Ammon's horn (tissue), 1 donor: ENCODE measurements at regions not wholly inside any gene's neighbourhood (a gene's known extent, or its start where the extent isn't known, plus 50 kb on each side); places are given as distances from the start of the nearest gene placed in this dataset.
"Not testable (repeated sequence)": the region's sequence is repeated elsewhere in the genome, so short reads cannot be mapped to it uniquely, and the experiment has no call there.

Experiments
- DNase-seq: peaks from one replicate; pipeline ENCODE4 v3.0.0-alpha.2; 2016; ENCODE audit warnings: low spot score

GRCh38 chr11:122441666-122442035 lies 213.9 kb upstream of the UBASH3B start:
- DNase-seq: peak; percentile 33

- peak; percentile 59 for DNase-seq
Measured at GRCh38 chr11:122440811-122441665, 214.5 kb upstream of the UBASH3B start.

GRCh38 chr11:122439866-122440810 lies 215.4 kb upstream of the UBASH3B start:
- DNase-seq: peak; percentile 56

- no peak for DNase-seq
Measured at GRCh38 chr11:122436188-122436555, 219.3 kb upstream of the UBASH3B start.

- DNase-seq: no peak
Measured at GRCh38 chr11:122435540-122436187, 219.9 kb upstream of the UBASH3B start.

- DNase-seq: no peak
Measured at GRCh38 chr11:122434786-122435185, 220.7 kb upstream of the UBASH3B start.

GRCh38 chr11:122430490-122430889 lies 225.0 kb upstream of the UBASH3B start:
- DNase-seq: no peak

- no peak for DNase-seq
Measured at GRCh38 chr11:122426073-122426472, 229.4 kb upstream of the UBASH3B start.

GRCh38 chr11:122424636-122425035 lies 230.9 kb upstream of the UBASH3B start:
- DNase-seq: no peak

- no peak for DNase-seq
Measured at GRCh38 chr11:122423886-122424285, 231.6 kb upstream of the UBASH3B start.

- no peak for DNase-seq
Measured at GRCh38 chr11:122423273-122423672, 232.2 kb upstream of the UBASH3B start.

GRCh38 chr11:122422682-122423081 lies 232.8 kb upstream of the UBASH3B start:
- no peak for DNase-seq

- no peak for DNase-seq
Measured at GRCh38 chr11:122421702-122422101, 233.8 kb upstream of the UBASH3B start.

GRCh38 chr11:122418032-122418431 lies 237.5 kb upstream of the UBASH3B start:
- no peak for DNase-seq

GRCh38 chr11:122414406-122415018 lies 241.0 kb upstream of the UBASH3B start:
- no peak for DNase-seq

GRCh38 chr11:122413677-122414076 lies 241.8 kb upstream of the UBASH3B start:
- DNase-seq: no peak

GRCh38 chr11:122412581-122412980 lies 242.9 kb upstream of the UBASH3B start:
- no peak for DNase-seq

GRCh38 chr11:122406466-122406865 lies 249.1 kb upstream of the UBASH3B start:
- no peak for DNase-seq

- DNase-seq: no peak
Measured at GRCh38 chr11:122405547-122406341, 249.8 kb upstream of the UBASH3B start.

- DNase-seq: no peak
Measured at GRCh38 chr11:122404571-122404970, 251.0 kb upstream of the UBASH3B start.

- not testable (repeated sequence) for DNase-seq
Measured at GRCh38 chr11:122401581-122401980, 253.9 kb upstream of the UBASH3B start.
